HG02759 (cell line): ENCODE measurements at regions not wholly inside any gene's neighbourhood (a gene's known extent, or its start where the extent isn't known, plus 50 kb on each side); places are given as distances from the start of the nearest gene placed in this dataset.

ENCODE experiments used
- ATAC-seq: cut with Tn5 transposase; IDR thresholded peaks from one replicate; pipeline ENCODE4 v1.9.1; 2021; ENCODE audit warnings: mild to moderate bottlenecking, moderate library complexity; ENCODE audit not compliant: unreplicated experiment

DNA sequence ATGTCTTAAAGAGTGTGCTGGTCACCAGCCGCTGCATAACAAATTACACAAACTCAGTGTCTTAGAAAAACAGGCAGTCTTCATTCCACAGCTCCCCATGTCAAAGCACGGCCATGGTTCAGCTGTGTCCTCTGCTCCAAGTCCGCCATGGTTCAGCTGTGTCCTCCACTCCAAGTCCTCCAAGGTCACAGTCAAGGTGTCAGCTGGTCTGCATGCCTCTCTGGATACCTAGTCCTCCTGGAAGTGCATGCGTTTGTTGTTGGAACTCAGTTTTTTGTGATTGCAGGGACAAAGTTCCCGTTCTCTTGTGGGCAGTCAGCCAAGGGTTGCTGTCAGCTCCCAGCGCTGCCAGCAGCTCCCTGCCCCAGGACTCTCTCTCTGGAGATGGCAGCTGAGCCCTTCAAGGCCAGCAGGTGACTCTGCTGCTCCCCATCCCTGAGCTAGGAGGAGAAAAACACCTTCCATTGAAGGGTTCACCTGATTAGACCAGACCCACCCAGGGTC is 304.0 kb upstream of the MYT1L start:
- no peak for ATAC-seq

DNA sequence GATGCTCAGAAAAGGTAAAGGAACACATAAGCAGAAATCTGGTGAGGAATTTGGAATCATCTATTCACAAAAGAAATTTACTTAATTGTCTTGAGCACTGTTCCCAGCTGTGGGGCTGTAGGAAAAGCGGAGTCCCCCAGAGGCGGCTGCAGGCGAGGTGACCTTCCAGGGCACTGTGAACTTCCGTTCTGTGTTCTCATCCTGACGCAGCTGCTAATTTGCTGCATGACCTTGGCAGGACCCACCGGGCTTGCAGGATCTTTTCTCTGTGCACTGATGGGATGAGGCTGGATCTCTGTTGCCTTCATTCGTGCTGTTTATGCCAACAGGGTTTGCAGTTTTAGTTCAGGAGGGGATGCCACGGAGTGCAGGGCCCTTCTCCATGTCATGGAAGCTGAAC is 301.9 kb upstream of the MYT1L start:
- ATAC-seq: no peak

DNA sequence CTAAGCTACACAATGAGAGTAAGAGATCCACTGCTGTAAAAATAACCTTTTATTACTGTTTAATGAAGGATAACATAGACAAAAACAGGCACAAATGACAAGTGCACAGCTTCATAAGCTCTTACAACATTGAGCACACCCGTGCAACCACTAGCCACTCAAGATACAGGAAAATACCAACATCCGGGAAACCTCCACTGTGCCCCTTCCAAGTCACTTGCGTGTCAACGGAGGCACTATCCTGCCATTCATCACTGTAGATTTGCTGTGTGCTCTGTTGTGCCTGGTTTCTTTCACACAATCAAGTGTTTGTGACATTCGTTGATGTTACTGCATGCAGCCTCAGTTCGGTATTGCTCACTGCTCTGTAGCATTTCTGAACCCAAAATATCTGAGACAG is 292.9 kb upstream of the MYT1L start:
- ATAC-seq: no peak

- ATAC-seq: no peak
Measured at GRCh38 chr2:2621855-2622254, 290.8 kb upstream of the MYT1L start.

DNA sequence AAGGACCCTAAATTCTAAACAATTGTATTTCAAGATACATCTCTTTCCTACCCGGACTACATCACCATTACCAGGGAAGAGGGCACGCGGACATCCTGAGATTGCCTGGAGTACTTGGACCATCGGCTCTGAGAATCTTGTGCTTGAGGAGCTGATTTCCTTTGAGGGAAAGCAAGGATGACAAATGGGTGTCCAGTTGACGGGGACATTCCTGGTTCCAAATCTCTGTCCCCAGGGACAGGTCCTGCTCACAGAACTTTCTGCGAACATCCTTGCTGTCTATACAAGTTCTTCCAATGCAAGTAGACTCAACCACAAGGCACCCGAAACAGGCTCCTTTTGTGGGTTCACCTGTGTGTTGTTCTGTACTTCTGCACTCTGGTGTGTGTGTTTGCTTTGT is 289.5 kb upstream of the MYT1L start:
- ATAC-seq: no peak

GRCh38 chr2:2619995-2620394 is 288.9 kb upstream of the MYT1L start:
- ATAC-seq: no peak

DNA sequence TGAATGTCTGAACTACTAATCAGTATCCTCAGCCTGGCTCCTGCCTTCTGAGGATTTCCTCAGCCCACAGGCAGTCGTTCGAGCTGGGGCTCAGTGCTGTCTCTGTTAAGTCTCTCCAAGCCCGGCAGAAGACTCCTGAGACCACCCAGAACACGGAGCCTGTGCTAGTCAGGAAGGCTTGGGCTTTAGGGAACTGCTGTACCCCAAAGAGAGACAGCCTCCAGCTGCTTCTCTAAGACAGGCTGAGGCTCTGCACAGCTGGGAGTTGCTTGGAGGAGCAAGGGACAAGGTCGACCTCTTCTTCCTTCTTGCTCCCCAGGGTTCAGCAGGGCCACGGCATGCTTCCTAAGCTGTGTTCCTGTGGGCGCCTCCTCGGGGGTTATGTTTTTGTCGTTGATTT is 283.4 kb upstream of the MYT1L start:
- ATAC-seq: no peak

DNA sequence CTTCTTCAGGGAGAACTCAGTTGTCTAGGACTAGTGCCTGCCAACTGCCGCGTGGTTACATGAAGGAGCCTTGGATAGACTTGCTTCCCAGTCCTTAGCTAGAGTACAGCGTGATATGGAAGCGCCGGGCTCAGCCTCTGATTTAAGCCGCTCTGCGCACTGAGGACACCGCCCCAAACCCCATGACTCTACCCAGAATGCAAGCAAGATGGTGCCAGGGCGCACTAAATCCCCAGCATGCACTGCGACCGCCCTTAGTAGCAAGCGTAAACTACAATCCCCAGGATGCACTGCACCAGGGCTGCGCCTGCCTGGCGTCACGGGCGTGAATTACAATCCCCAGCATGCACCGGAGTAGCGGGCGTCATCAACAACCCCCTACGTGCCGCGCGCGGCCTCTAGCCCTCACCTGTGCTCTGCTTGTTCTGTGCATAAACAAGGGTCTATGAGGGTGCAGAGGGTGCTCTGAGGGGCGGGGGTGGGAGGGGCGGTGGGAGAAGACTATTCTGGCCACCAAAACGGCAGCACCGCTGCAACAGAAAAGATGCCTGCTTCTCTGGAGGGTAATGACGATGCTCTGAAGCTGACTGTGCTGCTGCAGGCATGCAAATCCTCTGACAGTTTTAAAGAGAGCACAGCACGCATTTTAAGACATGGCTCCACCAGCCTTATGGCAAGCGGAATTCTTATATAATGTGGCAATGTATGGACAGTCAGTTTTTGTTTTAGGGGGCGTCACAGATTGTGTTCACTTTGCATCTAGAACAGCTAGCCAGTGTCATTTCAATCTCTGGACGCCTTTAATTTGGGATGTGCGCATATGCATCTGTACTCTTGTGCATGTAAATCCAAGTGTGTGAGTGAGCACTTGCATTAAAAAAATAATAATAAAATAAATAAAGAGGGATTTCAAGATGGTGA is 282.5 kb upstream of the MYT1L start:
- ATAC-seq: peak; percentile 100

DNA sequence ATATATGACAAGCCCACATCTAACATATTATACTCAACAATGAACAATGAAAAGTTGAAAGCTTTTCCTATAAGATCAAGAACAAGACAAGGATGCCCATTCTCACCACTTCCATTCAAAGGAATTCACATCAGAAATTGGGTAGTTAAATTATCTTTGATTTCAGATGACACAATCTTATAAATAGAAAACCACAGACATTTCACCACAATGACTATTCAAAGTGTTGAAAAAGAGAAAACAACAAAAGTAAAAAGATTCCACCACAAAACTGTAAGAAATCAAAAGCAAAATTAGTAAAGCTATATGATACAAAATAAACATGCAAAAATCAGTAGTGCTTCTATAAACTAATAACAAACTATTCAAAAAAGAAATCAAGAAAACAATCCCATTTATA is 279.7 kb upstream of the MYT1L start:
- ATAC-seq: no peak

GRCh38 chr2:2600366-2600765 is 269.3 kb upstream of the MYT1L start:
- no peak for ATAC-seq

- no peak for ATAC-seq
Measured at GRCh38 chr2:2599441-2599840, 268.4 kb upstream of the MYT1L start.

DNA sequence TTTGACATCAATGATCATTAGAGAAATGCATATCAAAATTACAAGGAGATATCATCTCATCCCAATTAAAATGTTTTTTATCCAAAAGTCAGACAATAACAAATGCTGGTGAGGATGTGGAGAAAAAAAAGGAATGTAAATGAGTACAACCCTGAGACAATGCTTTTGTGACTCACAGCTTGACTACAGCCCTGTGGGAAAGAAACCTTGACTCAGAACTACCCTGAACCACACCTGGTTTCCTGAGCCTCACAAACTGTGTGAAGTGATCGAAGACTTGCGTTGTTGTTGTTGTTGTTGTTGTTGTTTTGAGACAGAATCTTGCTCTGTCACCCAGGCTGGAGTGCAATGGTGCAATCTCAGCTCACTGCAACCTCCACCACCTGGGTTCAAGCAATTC is 266.6 kb upstream of the MYT1L start:
- ATAC-seq: no peak

- no peak for ATAC-seq
Measured at GRCh38 chr2:2591542-2591940, 260.5 kb upstream of the MYT1L start.

DNA sequence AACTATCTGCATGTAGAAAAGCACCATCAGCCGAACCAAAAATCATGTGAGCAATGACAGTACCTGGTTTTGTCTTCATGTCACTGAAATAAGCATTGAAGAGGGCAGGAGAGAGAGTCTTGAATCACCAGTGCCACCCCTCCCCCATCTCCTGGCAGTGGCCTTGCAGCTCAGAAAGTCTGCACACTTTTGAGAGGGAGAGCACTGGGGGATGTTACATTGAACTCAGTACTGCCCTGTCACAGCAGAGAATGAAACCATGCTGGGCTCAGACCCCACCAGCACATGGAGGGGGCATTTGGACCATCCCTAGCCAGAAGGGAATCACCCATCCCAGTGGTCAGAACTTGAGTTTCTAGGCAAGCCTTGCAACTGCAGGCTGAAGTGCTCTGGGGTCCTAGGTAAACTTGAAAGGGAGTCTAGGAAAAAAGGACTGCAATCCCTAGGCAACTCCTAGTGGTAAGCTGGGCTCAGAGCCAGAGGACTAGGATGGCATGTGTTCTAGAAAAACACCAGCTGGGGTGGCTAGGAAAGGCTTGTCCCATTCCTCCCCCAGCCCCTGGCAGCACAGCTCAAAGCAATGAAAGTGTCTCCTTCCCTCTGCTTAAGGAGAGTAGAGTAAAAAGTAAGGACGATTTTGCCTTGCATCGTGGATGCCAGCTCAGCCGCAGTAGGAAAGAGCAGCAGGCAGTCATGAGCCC is 259.9 kb upstream of the MYT1L start:
- ATAC-seq: no peak

DNA sequence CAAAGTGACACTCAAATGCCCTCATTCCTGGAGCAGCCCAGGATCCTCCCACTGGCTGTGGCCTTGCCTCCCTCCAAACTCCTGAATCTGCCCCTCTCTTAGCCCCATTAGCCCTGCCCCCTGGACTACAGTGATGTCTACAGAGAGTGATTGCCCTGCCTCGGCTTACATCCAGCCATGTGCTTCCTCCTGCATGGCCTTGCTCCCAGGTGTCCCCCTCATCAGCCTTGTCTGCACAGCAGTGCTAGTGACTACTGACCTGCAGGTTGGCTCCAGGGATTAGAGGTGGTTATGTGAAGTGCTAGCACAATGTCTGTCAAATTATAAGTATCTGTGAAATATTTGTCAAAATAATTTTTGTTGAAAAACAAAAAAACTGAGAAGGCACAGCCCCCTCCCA is 259.1 kb upstream of the MYT1L start:
- no peak for ATAC-seq

DNA sequence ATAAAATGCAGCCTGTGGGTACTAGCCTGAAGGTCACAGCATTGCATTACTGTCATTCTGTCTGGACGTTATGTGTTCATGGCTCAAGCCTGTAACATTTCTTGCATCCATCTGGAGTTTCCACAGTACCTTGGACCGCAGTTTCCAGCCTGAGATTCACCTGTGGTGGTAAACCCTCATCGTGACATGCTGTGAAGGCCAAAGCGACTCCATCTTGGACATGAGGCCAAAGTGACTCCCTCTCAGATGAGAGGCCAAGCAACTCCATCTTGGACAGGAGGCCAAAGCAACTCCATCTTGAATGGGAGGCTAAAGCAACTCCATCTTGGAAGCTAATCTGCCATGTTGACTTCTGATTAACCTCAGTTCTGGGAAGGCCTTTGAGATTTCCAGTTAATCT is 257.7 kb upstream of the MYT1L start:
- ATAC-seq: no peak

- ATAC-seq: no peak
Measured at GRCh38 chr2:2587354-2587753, 256.3 kb upstream of the MYT1L start.

DNA sequence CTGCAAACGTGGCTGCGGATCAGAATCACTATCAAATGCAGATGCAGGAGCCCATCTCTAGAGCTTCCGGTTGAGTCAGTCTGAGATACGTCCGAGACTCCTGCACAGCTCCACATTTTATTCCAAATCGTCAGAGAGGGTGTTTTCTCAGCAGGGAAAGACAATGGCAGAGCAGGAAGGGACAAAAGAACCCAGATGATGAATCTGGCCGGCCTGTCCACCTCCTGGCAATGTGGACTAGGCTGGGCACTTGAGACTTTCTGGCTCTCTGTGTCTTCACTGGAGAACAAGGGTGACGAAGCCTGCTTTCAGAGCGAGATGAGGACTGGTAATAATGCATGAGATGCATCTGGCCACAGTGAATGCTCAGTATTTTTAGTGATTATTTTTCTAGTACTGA is 255.9 kb upstream of the MYT1L start:
- ATAC-seq: no peak

- ATAC-seq: no peak
Measured at GRCh38 chr2:2586068-2586776, 255.1 kb upstream of the MYT1L start.

DNA sequence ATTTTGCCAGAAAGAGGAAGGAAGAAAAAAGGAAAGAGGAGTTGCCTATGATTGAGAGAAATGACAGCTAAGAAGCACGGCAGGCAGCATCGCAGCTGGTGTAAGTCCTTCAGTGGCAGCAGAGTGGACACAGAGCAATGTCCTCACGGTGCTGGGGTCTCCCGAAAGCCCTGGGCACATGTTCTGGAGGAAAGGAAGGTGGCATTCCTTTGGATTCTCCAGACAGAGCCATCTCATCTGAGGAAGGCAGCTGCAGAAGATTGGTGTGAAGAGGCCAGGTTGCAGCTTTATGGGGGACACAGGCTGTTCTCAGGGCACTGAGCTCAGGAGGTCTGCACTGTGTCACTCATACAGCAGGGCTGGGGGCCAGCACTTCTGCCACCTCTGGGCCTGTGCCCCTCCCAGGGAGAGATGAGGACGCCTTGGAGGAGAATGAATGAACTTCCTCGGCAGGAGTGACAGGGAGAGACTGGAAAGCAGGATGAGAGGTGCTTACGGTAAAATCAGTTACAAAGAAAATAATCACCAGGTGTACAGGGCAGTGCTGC is 252.0 kb upstream of the MYT1L start:
- no peak for ATAC-seq
